ENCODE measurements at regions not wholly inside any gene's neighbourhood (a gene's known extent, or its start where the extent isn't known, plus 50 kb on each side); places are given as distances from the start of the nearest gene placed in this dataset.
"Not testable (repeated sequence)": the region's sequence is repeated elsewhere in the genome, so short reads cannot be mapped to it uniquely, and the experiment has no call there.

DNA sequence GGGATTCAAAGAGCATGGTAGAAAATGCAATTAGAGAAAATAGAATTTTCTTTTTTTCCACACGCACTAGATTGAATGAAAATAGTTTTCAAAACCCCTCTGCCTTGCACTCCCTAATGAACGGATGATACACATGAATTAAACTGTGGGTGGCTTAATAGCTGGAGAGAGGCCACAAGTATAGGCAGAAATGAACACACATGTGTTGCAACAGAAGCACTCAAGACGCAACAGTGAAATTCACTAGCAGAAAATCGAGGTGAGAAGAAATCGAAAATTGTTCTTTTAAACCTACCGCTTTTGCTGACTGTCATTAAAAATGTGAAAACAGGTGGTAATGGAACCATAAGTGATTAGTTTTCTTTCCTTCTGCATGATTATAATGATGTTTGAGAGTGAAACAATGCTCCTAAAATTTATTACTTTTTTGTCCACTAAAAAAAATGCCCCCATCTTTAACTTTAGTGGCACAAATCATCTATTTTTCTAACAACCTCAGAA lies 59.3 kb upstream of the GPCPD1 start:
- no peak for DNase-seq (ENCODE audit: low spot score)
- TF ChIP-seq, protein P1, sequence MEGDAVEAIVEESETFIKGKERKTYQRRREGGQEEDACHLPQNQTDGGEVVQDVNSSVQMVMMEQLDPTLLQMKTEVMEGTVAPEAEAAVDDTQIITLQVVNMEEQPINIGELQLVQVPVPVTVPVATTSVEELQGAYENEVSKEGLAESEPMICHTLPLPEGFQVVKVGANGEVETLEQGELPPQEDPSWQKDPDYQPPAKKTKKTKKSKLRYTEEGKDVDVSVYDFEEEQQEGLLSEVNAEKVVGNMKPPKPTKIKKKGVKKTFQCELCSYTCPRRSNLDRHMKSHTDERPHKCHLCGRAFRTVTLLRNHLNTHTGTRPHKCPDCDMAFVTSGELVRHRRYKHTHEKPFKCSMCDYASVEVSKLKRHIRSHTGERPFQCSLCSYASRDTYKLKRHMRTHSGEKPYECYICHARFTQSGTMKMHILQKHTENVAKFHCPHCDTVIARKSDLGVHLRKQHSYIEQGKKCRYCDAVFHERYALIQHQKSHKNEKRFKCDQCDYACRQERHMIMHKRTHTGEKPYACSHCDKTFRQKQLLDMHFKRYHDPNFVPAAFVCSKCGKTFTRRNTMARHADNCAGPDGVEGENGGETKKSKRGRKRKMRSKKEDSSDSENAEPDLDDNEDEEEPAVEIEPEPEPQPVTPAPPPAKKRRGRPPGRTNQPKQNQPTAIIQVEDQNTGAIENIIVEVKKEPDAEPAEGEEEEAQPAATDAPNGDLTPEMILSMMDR (IDR thresholded peaks at IDR 0.05; ENCODE audit: extremely low read depth, missing control alignments): no peak

DNA sequence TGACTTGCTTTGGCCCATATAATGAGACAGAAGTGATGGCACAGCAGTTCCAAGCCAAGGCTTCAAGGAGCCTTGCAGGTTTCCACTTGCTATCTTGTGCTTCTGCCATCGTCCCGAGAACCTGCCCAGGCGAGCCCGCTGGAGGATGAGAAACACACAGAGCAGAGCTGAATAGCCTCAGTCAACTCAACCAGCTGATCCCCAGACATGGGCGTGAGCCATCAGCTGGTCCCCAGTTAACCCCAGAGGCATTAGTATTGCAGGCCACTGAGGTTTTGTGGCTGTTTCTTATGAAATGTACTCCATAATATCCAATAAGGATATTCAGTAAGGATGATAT lies 57.7 kb upstream of the GPCPD1 start:
- no peak for DNase-seq (ENCODE audit: low spot score)

DNA sequence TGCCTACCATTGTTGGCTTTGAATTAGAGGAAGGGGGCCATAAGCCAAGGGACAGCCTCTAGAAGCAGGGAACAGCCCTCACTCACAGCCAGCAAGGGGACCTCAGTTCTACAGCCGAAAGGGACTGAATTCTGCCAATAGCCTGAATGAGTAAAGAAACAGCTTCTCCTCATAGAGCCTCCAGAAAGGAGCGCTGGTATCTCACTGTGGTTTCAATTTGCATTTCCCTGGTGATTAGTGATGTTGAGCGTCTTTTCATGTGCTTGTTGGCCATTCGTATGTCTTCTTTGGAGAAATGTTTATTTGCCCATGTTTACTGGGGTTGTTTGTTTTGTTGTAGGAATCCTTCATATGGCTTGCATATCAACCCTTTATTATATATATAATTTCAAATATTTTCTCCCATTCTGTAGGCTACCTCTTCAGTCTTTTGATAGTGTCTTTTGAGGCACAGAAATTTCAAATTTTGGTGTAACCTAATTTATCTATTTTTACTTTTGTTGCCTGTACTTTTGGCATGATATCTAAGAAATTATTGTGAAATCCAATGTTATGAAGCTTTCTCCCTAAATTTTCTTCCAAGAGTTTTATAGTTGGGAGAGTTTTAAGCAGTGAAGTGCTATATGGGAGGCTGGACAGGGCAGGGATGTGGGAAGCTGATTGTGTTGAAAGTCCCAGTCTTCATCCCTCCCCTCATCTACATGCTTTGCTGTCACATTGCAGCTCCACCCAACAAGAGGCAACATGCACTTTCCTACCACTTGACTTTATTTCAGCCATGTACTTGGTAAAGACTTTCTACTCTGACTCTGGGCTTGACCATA lies 57.1 kb upstream of the GPCPD1 start:
- TF ChIP-seq, protein P1 (IDR thresholded peaks at IDR 0.05; ENCODE audit: extremely low read depth, missing control alignments): no peak
- no peak for DNase-seq (ENCODE audit: low spot score)

More for the DNA sequence above, 57.7 kb upstream of the GPCPD1 start:
- TF ChIP-seq, protein P1 (IDR thresholded peaks at IDR 0.05; ENCODE audit: extremely low read depth, missing control alignments): no peak

DNA sequence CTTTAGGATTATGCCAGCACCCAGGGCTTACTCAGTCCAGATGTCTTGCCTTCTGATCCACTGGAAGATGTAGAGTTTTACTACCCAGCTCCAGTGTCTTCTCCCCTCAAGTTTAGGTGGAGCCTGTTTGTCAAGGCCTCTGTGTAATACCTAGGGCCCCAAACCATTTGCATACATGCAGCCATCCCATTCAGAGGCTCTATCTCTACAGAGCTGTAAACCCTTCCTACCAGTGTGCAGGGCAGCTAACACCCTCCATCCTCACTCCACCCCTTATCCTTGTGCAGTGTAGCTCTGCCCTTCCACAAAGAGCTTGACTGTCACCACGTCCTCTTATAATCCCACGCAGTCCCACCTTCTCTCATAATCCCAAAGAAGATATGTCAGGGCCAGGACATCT lies 54.6 kb upstream of the GPCPD1 start:
- DNase-seq (ENCODE audit: low spot score): no peak
- TF ChIP-seq, protein P1 (IDR thresholded peaks at IDR 0.05; ENCODE audit: extremely low read depth, missing control alignments): no peak

DNA sequence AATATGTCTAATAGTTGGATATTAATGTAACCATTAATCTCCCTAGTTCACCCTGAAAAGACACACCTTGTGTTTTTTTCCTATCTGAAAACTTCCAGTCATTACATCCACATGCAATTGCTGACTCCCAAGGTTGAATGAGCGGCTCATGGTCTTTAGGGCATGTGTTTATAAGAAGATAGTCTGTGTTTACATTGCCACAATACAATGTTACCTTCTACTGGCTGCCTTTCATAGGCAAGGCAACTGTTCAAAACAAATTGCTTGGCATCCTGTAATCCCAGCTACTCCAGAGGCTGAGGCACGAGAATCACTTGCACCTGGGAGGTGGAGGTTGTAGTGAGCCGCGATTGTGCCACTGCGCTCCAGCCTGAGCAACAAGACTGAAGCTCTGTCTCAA lies 52.6 kb upstream of the GPCPD1 start:
- TF ChIP-seq, protein P1 (IDR thresholded peaks at IDR 0.05; ENCODE audit: extremely low read depth, missing control alignments): no peak
- no peak for DNase-seq (ENCODE audit: low spot score)

DNA sequence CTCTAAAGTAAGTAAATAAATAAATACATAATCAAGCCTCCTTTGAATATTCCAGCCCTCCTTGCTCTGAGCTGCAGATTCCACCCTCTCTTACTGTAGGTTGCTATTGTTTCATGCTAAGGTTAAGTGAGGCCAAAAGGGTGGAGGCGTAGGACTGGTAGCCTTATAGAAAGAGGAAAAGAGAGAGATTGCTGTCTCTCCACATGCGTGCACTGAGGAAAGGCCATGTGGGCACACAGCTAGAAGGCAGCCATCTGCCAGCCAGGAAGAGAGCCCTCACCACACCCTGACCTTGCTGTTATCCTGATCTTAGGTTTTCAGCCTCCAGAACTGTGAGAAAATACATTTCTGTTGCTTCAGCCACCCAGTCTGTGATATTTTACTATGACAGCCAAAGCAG lies 52.0 kb upstream of the GPCPD1 start:
- TF ChIP-seq, protein P1 (IDR thresholded peaks at IDR 0.05; ENCODE audit: extremely low read depth, missing control alignments): no peak
- no peak for DNase-seq (ENCODE audit: low spot score)

DNA sequence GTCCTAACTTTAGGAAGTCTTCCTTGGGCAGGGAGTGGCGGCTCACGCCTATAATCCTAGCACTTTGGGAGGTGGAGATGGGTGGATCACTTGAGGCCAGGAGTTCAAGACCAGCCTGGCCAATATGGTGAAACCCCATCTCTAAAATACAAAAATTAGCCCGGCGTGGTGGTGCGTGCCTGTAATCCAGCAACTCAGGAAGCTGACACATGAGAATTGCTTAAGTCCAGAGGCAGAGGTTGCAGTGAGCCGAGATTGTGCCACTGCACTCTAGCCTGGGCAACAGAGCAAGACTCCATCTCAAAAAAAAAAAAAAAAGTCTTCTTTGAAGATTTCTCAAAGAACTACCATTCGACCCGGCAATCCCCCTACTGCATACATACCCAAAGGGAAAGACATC lies 50.0 kb upstream of the GPCPD1 start:
- DNase-seq (ENCODE audit: low spot score): not testable (repeated sequence)
